PC-3 (cell line): ENCODE measurements at regions not wholly inside any gene's neighbourhood (a gene's known extent, or its start where the extent isn't known, plus 50 kb on each side); places are given as distances from the start of the nearest gene placed in this dataset.

Source experiments
- ATAC-seq: fragments of 200-7000 bp; cut with Tn5 transposase; 2 replicates; pipeline ENCODE4 v1.9.1; 2020; ENCODE audit warnings: mild to moderate bottlenecking, moderate library complexity
- BruUV-seq: library from RNA; stranded (reverse); fragments of 400-500 nt; replicated peaks from 2 replicates; lab custom pipeline; 2021; lab: Mats Ljungman, UMichigan
- CTCF ChIA-PET: fragments of 300-600 bp; sonication (Branson Sonifier 250); formaldehyde crosslinking; loops from one replicate; lab custom pipeline; 2022; ENCODE audit warnings: antibody characterized with exemption; lab: Charles Lee
- POLR2A ChIA-PET: fragments of 300-600 bp; sonication (Branson Sonifier 250); formaldehyde crosslinking; loops from one replicate; lab custom pipeline; 2022; ENCODE audit warnings: antibody characterized with exemption; ENCODE audit not compliant: unreplicated experiment; lab: Charles Lee
- DNase-seq: peaks from one replicate; pipeline ENCODE4 v3.0.0-alpha.2; 2015
- H2AFZ ChIP-seq: fragments of 300-600 bp; sonication (generic); 2 replicates; pipeline ENCODE4 v1.6.0; 2016; ENCODE audit warnings: antibody characterized with exemption, low read length
- H3F3A ChIP-seq: fragments of 300-600 bp; sonication (generic); one replicate; pipeline ENCODE4 v1.6.0; 2017; ENCODE audit warnings: antibody characterized with exemption, low read length, control low read depth, mild to moderate bottlenecking; ENCODE audit not compliant: unreplicated experiment
- H3K27ac ChIP-seq: fragments of 300-600 bp; sonication (generic); 2 replicates; pipeline ENCODE4 v1.5.1; 2016; ENCODE audit warnings: mild to moderate bottlenecking, low read length
- H3K27me3 ChIP-seq: fragments of 300-600 bp; sonication (generic); 2 replicates; pipeline ENCODE4 v1.6.1; 2016; ENCODE audit warnings: low read length, mixed read lengths
- H3K36me3 ChIP-seq: fragments of 300-600 bp; sonication (generic); 2 replicates; pipeline ENCODE4 v1.6.1; 2016; ENCODE audit warnings: low read depth, mixed run types, low read length, mixed read lengths
- H3K4me1 ChIP-seq: fragments of 300-600 bp; sonication (generic); 2 replicates; pipeline ENCODE4 v1.5.1; 2016; ENCODE audit warnings: low read length; ENCODE audit not compliant: insufficient read depth
- H3K4me2 ChIP-seq: fragments of 300-600 bp; sonication (generic); 2 replicates; pipeline ENCODE4 v1.6.0; 2016; ENCODE audit warnings: low read length
- H3K4me3 ChIP-seq: fragments of 300-600 bp; sonication (generic); 2 replicates; pipeline ENCODE4 v1.5.1; 2016; ENCODE audit warnings: mild to moderate bottlenecking, low read length, mixed read lengths
- H3K79me2 ChIP-seq: fragments of 300-600 bp; sonication (generic); 2 replicates; pipeline ENCODE4 v1.6.1; 2017; ENCODE audit warnings: low read length, mixed read lengths
- H3K9ac ChIP-seq: fragments of 300-600 bp; sonication (generic); 2 replicates; pipeline ENCODE4 v1.6.0; 2016; ENCODE audit warnings: mild to moderate bottlenecking, low read length
- H3K9me2 ChIP-seq: fragments of 300-600 bp; sonication (generic); replicated peaks from 2 replicates; pipeline ENCODE4 v1.6.1; 2016; ENCODE audit warnings: mixed run types, low read length, mixed read lengths
- H3K9me3 ChIP-seq: fragments of 300-600 bp; sonication (generic); 2 replicates; pipeline ENCODE4 v1.6.1; 2016; ENCODE audit warnings: low read length, mixed read lengths
- H4K20me1 ChIP-seq: fragments of 300-600 bp; sonication (generic); 2 replicates; pipeline ENCODE4 v1.6.1; 2016; ENCODE audit warnings: low read length, mixed read lengths
- EZH2 ChIP-seq: fragments of 300-600 bp; sonication (generic); IDR thresholded peaks from one replicate; pipeline ENCODE4 v1.6.1; 2017; ENCODE audit warnings: antibody characterized with exemption, mild to moderate bottlenecking, low read length; ENCODE audit not compliant: unreplicated experiment
- EZH2phosphoT487 ChIP-seq: fragments of 300-600 bp; sonication (generic); IDR thresholded peaks from 2 replicates; pipeline ENCODE4 v1.6.1; 2018; ENCODE audit warnings: mild to moderate bottlenecking, antibody characterized with exemption, low read length, borderline replicate concordance
- intact Hi-C: fragments of 100-400 bp; cut with micrococcal nuclease; formaldehyde crosslinking; loops from 2 replicates; pipeline ENCODE4 v1.9.0; 2023
- TF ChIP-seq, protein P1 (sequence below): fragments of 300-600 bp; sonication (generic); conservative IDR thresholded peaks from 2 replicates; pipeline ENCODE4 v1.5.1; 2017; ENCODE audit warnings: antibody characterized with exemption, low read depth, mild to moderate bottlenecking, low read length

DNA sequence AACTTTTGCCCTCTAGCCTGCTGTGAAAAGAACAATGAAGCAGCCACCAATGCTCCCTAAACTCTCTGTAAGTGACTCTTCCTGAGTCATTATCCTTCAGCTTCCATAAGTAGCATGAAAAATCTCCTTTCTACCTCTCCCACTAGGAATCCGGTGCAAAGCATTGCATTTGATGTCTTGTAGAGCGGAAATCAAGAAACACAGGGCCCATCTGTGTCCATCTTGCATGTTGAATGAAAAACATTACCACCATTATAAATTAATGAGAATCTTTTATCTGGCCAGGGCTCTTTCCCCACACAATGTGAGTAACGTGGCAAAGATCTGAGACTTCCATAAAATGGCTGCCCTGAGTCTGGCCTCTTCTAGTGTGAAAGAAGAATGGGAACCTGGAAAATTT, 324.4 kb downstream of the ADGRL2 start:
- H4K20me1 ChIP-seq = no peaks in the 10 kb centered on the region
- CTCF ChIA-PET = no interaction called here
- H3K4me1 ChIP-seq = no peaks in the 10 kb centered on the region
- H3K27ac ChIP-seq = no peak overlapping the region
- no peak overlapping the region for H2AFZ ChIP-seq
- no TSS peak for BruUV-seq
- POLR2A ChIA-PET = no interaction called here
- H3K4me2 ChIP-seq = no peak overlapping the region
- DNase-seq (no peak), ATAC-seq (no peak)
- no peaks in the 10 kb centered on the region for H3F3A ChIP-seq
- H3K36me3 ChIP-seq = no peaks in the 10 kb centered on the region
- no peaks in the 10 kb centered on the region for H3K9me2 ChIP-seq
- H3K27me3 ChIP-seq = peaks cover 22% of the 10 kb centered on the region
- H3K9me3 ChIP-seq = no peaks in the 10 kb centered on the region
- no peak overlapping the region for H3K4me3 ChIP-seq
- no peaks in the 10 kb centered on the region for H3K79me2 ChIP-seq
- H3K9ac ChIP-seq = no peak overlapping the region
- intact Hi-C loops = no loop called here
- TF ChIP-seq EZH2phosphoT487 (no peak), EZH2 (no peak)
- TF ChIP-seq, protein P1, sequence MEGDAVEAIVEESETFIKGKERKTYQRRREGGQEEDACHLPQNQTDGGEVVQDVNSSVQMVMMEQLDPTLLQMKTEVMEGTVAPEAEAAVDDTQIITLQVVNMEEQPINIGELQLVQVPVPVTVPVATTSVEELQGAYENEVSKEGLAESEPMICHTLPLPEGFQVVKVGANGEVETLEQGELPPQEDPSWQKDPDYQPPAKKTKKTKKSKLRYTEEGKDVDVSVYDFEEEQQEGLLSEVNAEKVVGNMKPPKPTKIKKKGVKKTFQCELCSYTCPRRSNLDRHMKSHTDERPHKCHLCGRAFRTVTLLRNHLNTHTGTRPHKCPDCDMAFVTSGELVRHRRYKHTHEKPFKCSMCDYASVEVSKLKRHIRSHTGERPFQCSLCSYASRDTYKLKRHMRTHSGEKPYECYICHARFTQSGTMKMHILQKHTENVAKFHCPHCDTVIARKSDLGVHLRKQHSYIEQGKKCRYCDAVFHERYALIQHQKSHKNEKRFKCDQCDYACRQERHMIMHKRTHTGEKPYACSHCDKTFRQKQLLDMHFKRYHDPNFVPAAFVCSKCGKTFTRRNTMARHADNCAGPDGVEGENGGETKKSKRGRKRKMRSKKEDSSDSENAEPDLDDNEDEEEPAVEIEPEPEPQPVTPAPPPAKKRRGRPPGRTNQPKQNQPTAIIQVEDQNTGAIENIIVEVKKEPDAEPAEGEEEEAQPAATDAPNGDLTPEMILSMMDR = no peak

DNA sequence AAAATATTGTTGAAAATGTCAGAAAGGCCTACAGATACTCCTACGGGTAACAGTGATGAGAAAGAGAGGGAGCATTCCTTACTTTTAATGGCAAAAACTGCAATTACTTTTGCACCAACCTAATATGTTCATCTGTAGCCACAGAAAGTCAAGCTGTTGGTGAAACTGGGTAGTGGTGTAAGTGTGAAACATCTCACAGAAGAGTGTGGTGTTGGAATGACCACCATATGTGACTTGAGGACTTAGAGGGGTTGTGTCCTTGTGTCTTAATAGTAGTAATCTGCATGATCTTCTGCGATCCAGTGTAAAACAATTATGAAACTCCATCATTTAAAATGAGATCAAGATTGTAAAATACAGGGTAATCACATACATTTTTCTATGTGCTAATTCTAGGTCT, 320.7 kb downstream of the ADGRL2 start:
- no peak overlapping the region for H3K4me2 ChIP-seq

DNA sequence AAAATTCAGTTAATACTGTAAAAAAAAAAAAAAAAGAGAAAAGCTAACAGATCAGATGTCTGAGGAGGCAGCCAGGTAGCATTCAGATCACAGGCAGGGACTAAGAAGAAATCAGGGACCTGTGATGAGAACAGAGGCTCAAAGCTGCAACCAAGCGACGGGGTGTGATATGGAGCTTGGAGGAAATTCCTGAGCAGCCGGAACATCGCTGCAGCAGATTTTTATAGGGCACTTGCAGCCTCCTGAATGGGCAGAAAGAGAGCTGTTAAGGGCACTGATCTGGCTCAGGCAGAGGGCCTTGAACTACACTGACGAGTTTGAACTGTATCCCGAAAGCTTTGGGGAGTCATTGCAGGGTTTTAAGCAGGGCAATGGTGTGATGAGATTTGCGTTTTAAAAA, 315.4 kb downstream of the ADGRL2 start:
- TF ChIP-seq EZH2 (no peak), EZH2phosphoT487 (no peak)
- TF ChIP-seq, protein P1 = no peak
- DNase-seq = no peak
- Histone ChIP-seq H3K27ac (no peak overlapping the region), H3K27me3 (no peaks in the 10 kb centered on the region), H3K4me3 (no peak overlapping the region), H3K9ac (no peak overlapping the region), H3K4me1 (no peaks in the 10 kb centered on the region), H3K4me2 (no peak overlapping the region), H3K9me2 (no peaks in the 10 kb centered on the region), H3K36me3 (no peaks in the 10 kb centered on the region), H2AFZ (no peak overlapping the region), H3F3A (no peaks in the 10 kb centered on the region), H3K9me3 (no peaks in the 10 kb centered on the region), H4K20me1 (no peaks in the 10 kb centered on the region), H3K79me2 (no peaks in the 10 kb centered on the region)
- POLR2A ChIA-PET = no interaction called here
- BruUV-seq = no TSS peak
- ATAC-seq = no peak
- intact Hi-C loops = no loop called here
- CTCF ChIA-PET = no interaction called here

More for the DNA sequence above, 320.7 kb downstream of the ADGRL2 start:
- intact Hi-C loops = no loop called here
- DNase-seq = no peak
- H3K27me3 ChIP-seq = peaks cover 8% of the 10 kb centered on the region
- no peaks in the 10 kb centered on the region for H3K9me2 ChIP-seq
- H3K4me3 ChIP-seq = no peak overlapping the region
- no peak for ATAC-seq
- BruUV-seq = no TSS peak
- TF ChIP-seq EZH2phosphoT487 (no peak), EZH2 (no peak)
- TF ChIP-seq, protein P1 = no peak
- H3K9ac ChIP-seq = no peak overlapping the region
- H3F3A ChIP-seq = no peaks in the 10 kb centered on the region
- ChIA-PET CTCF (no interaction called here), POLR2A (no interaction called here)
- no peaks in the 10 kb centered on the region for H3K4me1 ChIP-seq
- H4K20me1 ChIP-seq = no peaks in the 10 kb centered on the region
- no peaks in the 10 kb centered on the region for H3K36me3 ChIP-seq
- H3K79me2 ChIP-seq = no peaks in the 10 kb centered on the region
- no peaks in the 10 kb centered on the region for H3K9me3 ChIP-seq
- H2AFZ ChIP-seq = no peak overlapping the region
- no peak overlapping the region for H3K27ac ChIP-seq
